ENCODE measurements at regions not wholly inside any gene's neighbourhood (a gene's known extent, or its start where the extent isn't known, plus 50 kb on each side); places are given as distances from the start of the nearest gene placed in this dataset.

DNA sequence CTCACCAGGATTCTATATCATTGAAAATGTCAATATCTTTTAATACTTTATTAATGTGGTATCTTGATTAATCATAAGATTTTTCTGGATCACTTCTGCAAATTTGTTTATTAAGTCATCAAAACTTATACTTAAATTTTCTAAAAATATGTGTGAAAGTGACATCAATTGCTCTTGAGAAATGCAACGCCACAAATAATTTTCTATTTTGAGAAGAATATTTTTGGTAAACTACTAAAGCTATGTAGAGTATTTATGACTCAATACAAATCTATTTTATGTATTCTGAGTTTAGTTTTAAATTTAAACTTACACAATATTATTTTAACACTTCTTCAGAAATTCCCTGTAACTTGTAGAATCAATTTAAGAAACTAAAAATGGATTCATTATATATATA lies 263.3 kb downstream of the RASSF9 start:
- no peak for TF ChIP-seq CTCF (IDR thresholded peaks at IDR 0.05)
- TF ChIP-seq POLR2AphosphoS5 (IDR thresholded peaks at IDR 0.05), result no peak
